ENCODE measurements at regions not wholly inside any gene's neighbourhood (a gene's known extent, or its start where the extent isn't known, plus 50 kb on each side); places are given as distances from the start of the nearest gene placed in this dataset.
"Not testable (repeated sequence)": the region's sequence is repeated elsewhere in the genome, so short reads cannot be mapped to it uniquely, and the experiment has no call there.

GRCh38 chr3:34056951-34057390 is 258.5 kb downstream of the PDCD6IP start:
- 68 to 82% (median 78%) methylated on average over 3 of the region's 3 CpGs for whole genome bisulfite sequencing, 4 donors
- Histone ChIP-seq H3K4me3 (no peak overlapping the region), H3K4me1 (no peaks in the 10 kb centered on the region), H3K27ac (no peak overlapping the region), H3K9me3 (peaks cover 0 to 10% (median 0%) of the 10 kb centered on the region in 12 donors), H3K36me3 (no peaks in the 10 kb centered on the region), H3K27me3 (no peaks in the 10 kb centered on the region)
- DNase-seq (no peak), ATAC-seq (no peak)
- intact Hi-C loops (cut with DNase I): no loop called here
- TF ChIP-seq POLR2A (IDR thresholded peaks at IDR 0.05): no peak
- no peak for TF ChIP-seq CTCF (IDR thresholded peaks at IDR 0.05)

GRCh38 chr3:34060995-34061394 is 262.6 kb downstream of the PDCD6IP start:
- H3K4me1 ChIP-seq; H3K4me3 ChIP-seq; intact Hi-C loops (cut with DNase I); ATAC-seq; H3K27me3 ChIP-seq; DNase-seq; H3K36me3 ChIP-seq; H3K27ac ChIP-seq: not testable (repeated sequence)
- peaks cover 0 to 15% (median 0%) of the 10 kb centered on the region in 12 donors for H3K9me3 ChIP-seq
- whole genome bisulfite sequencing, 4 donors: 87 to 100% (median 90%) methylated on average over 1 of the region's 1 CpG

- Histone ChIP-seq H3K9me3 (peaks cover 0 to 10% (median 0%) of the 10 kb centered on the region in 12 donors), H3K27ac (no peak overlapping the region), H3K4me1 (no peaks in the 10 kb centered on the region), H3K4me3 (no peak overlapping the region), H3K27me3 (no peaks in the 10 kb centered on the region), H3K36me3 (no peaks in the 10 kb centered on the region)
- no peak for ATAC-seq
- DNase-seq: no peak
- WGBS, 4 donors: 62 to 71% (median 64%) methylated on average over 2 of the region's 2 CpGs
- intact Hi-C loops (cut with DNase I): no loop called here
- TF ChIP-seq CTCF (IDR thresholded peaks at IDR 0.05) (no peak), POLR2A (IDR thresholded peaks at IDR 0.05) (no peak)
These were observed 267.5 kb downstream of the PDCD6IP start for GRCh38 chr3:34065901-34066300.

DNA sequence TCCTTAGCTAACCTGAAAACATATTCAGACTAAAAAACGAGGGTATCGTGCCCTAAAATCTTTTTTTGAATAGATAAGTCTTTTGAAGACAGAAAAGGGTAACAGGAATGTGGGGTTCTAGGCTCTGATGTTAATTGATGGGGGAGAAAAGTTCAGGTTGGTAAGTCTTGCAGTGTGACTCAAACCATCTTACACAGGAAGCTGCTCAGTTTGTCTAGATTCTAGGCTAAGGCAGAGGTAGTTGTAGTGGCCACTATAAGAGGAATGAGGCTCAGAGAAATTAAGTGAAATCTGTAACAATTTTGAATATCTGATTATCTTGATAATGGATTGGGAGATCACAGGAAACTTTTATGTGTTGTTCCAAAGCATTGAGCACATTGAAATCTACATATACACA is 267.9 kb downstream of the PDCD6IP start:
- TF ChIP-seq POLR2A (IDR thresholded peaks at IDR 0.05) (no peak), CTCF (IDR thresholded peaks at IDR 0.05) (no peak)
- intact Hi-C loops (cut with DNase I): no loop called here

GRCh38 chr3:34066999-34067398 is 268.6 kb downstream of the PDCD6IP start:
- TF ChIP-seq CTCF (IDR thresholded peaks at IDR 0.05) (no peak), POLR2A (IDR thresholded peaks at IDR 0.05) (no peak)
- Histone ChIP-seq H3K27ac (no peak overlapping the region), H3K27me3 (no peaks in the 10 kb centered on the region), H3K36me3 (no peaks in the 10 kb centered on the region), H3K4me3 (no peak overlapping the region), H3K4me1 (no peaks in the 10 kb centered on the region), H3K9me3 (peaks cover 0 to 10% (median 0%) of the 10 kb centered on the region in 12 donors)
- intact Hi-C loops (cut with DNase I): no loop called here
- 41 to 55% (median 47%) methylated on average over 2 of the region's 2 CpGs for WGBS, 4 donors
- DNase-seq (no peak), ATAC-seq (no peak)

More for the DNA sequence above, 267.9 kb downstream of the PDCD6IP start:
- Histone ChIP-seq H3K27ac (no peak overlapping the region), H3K9me3 (peaks cover 0 to 10% (median 0%) of the 10 kb centered on the region in 12 donors), H3K4me1 (no peaks in the 10 kb centered on the region), H3K36me3 (no peaks in the 10 kb centered on the region), H3K4me3 (no peak overlapping the region), H3K27me3 (no peaks in the 10 kb centered on the region)
- 70 to 79% (median 77%) methylated on average over 2 of the region's 2 CpGs for WGBS, 4 donors
- ATAC-seq (no peak), DNase-seq (no peak)
